K562 (cell line): ENCODE measurements at regions not wholly inside any gene's neighbourhood (a gene's known extent, or its start where the extent isn't known, plus 50 kb on each side); places are given as distances from the start of the nearest gene placed in this dataset.

Source experiments
- ATAC-seq: fragments of 200-7000 bp; cut with Tn5 transposase; 3 replicates; pipeline ENCODE4 v1.9.1; 2020; ENCODE audit warnings: moderate library complexity
- BruUV-seq: library from RNA; stranded (reverse); fragments of 400-500 nt; replicated peaks from 2 replicates; lab custom pipeline; 2021; lab: Mats Ljungman, UMichigan
- CTCF ChIA-PET: fragments of 300-600 bp; formaldehyde crosslinking; extraction: SDS; loops from one replicate; lab custom pipeline; 2021; ENCODE audit warnings: low intra/inter-chr PET ratio; lab: Yijun Ruan, JAX
- POLR2A ChIA-PET: fragments of 300-600, 350-650 bp; sonication (Branson Sonifier 250); formaldehyde crosslinking; extraction: SDS; loops from one replicate; lab custom pipeline; 2021; ENCODE audit warnings: antibody characterized with exemption, inconsistent platforms; lab: Yijun Ruan, JAX
- DNase-seq, 4 experiments: peaks; one replicate each; pipeline versions ENCODE4 v3.0.0 to v3.0.0-alpha.2; 2011 to 2018; ENCODE audit warnings: low spot score in 3 of 4, mixed read lengths in 3 of 4; ENCODE audit errors: extremely low read depth in 1 of 4
- FAIRE-seq: peaks from 2 replicates; lab custom pipeline; 2011; peaks lifted over from hg19 to GRCh38; lab: Jason Lieb, UNC
- H2AFZ ChIP-seq: 2 replicates; pipeline ENCODE4 v1.6.0; 2011; ENCODE audit warnings: low read depth, low read length, control low read depth, inconsistent platforms
- H3K27ac ChIP-seq: fragments of 200-600 bp; 3 replicates; pipeline ENCODE4 v1.8.0; 2011; ENCODE audit warnings: low read depth, mild to moderate bottlenecking, control low read depth, inconsistent platforms, low read length, moderate library complexity, mixed read lengths; ENCODE audit errors: extremely low read depth
- H3K27me3 ChIP-seq, 2 experiments: fragments of 300-600 bp in 1 of 2; 2 replicates in 1 of 2; 3 replicates in 1 of 2; pipeline versions ENCODE4 v1.6.0 to v1.8.0; 2011; ENCODE audit warnings: inconsistent platforms in 2 of 2, low read length in 2 of 2, mild to moderate bottlenecking in 1 of 2, mixed read lengths in 1 of 2, moderate library complexity in 1 of 2; ENCODE audit not compliant: control insufficient read depth in 2 of 2, insufficient read depth in 2 of 2
- H3K36me3 ChIP-seq: fragments of 300-600 bp; 3 replicates; pipeline ENCODE4 v1.8.0; 2011; ENCODE audit warnings: mild to moderate bottlenecking, low read length, inconsistent platforms; ENCODE audit not compliant: control insufficient read depth, insufficient read depth
- H3K4me1 ChIP-seq, 2 experiments: fragments of 200-600 bp in 1 of 2; replicated peaks in 1 of 2; 2 replicates in 1 of 2; 3 replicates in 1 of 2; pipeline versions ENCODE4 v1.5.1 to v1.8.0; 2011; ENCODE audit warnings: inconsistent platforms in 2 of 2, low read length in 2 of 2, mild to moderate bottlenecking in 1 of 2, mixed read lengths in 1 of 2, moderate library complexity in 1 of 2; ENCODE audit not compliant: control insufficient read depth in 2 of 2, insufficient read depth in 2 of 2
- H3K4me2 ChIP-seq: 2 replicates; pipeline ENCODE4 v1.6.1; 2011; ENCODE audit warnings: low read length, control low read depth, inconsistent platforms, mixed read lengths; ENCODE audit not compliant: insufficient read depth
- H3K4me3 ChIP-seq: fragments of 200-600 bp; sonication (generic), shearing (Covaris generic); 2 replicates; pipeline ENCODE4 v1.5.1; 2016; ENCODE audit warnings: control low read depth, inconsistent platforms
- H3K79me2 ChIP-seq: fragments of 200-600 bp; 3 replicates; pipeline ENCODE4 v1.8.0; 2011; ENCODE audit warnings: low read length, inconsistent platforms; ENCODE audit not compliant: control insufficient read depth, insufficient read depth
- H3K9ac ChIP-seq, 2 experiments: 2 replicates each; pipeline versions ENCODE4 v1.6.0 to v1.6.1; 2011; ENCODE audit warnings: low read depth in 2 of 2, low read length in 2 of 2, control low read depth in 1 of 2, inconsistent platforms in 1 of 2, mild to moderate bottlenecking in 1 of 2, mixed read lengths in 1 of 2; ENCODE audit not compliant: insufficient read depth in 1 of 2
- H3K9me1 ChIP-seq: one replicate; pipeline ENCODE4 v1.6.0; 2011; ENCODE audit warnings: inconsistent platforms, mild to moderate bottlenecking, low read length, moderate library complexity; ENCODE audit not compliant: control insufficient read depth, insufficient read depth
- H3K9me3 ChIP-seq: replicated peaks from 2 replicates; pipeline ENCODE4 v1.5.1; 2011; ENCODE audit warnings: low read depth, low read length, inconsistent platforms; ENCODE audit not compliant: control insufficient read depth, insufficient read depth
- H4K20me1 ChIP-seq: replicated peaks from 2 replicates; pipeline ENCODE4 v1.6.1; 2011; ENCODE audit warnings: low read length, inconsistent platforms, mixed read lengths; ENCODE audit not compliant: control insufficient read depth, insufficient read depth
- BRD9 ChIP-seq: fragments of 450-650 bp; IDR thresholded peaks from 2 replicates; pipeline ENCODE4 v1.6.1; 2018; ENCODE audit warnings: low read depth; ENCODE audit not compliant: partially characterized antibody
- CBX1 ChIP-seq: sonication (generic); IDR thresholded peaks from 2 replicates; pipeline ENCODE4 v1.6.1; 2016; ENCODE audit warnings: antibody characterized with exemption, low read depth, mild to moderate bottlenecking
- FOXP4 ChIP-seq: sonication (generic); formaldehyde crosslinking; IDR thresholded peaks from 2 replicates; pipeline ENCODE4 v1.8.0; 2022; ENCODE audit warnings: mild to moderate bottlenecking, missing genetic modification reagents, borderline replicate concordance
- HDAC3 ChIP-seq: fragments of 450-650 bp; IDR thresholded peaks from 2 replicates; pipeline ENCODE4 v1.6.1; 2018; ENCODE audit warnings: borderline replicate concordance, mild to moderate bottlenecking, moderate library complexity; ENCODE audit not compliant: partially characterized antibody
- HNRNPK ChIP-seq: fragments of 200-400 bp; formaldehyde crosslinking; IDR thresholded peaks from one replicate; pipeline ENCODE4 v1.6.1; 2018; ENCODE audit warnings: mild to moderate bottlenecking, low read depth, low read length; ENCODE audit not compliant: poor library complexity, severe bottlenecking
- HNRNPL ChIP-seq: fragments of 200-400 bp; formaldehyde crosslinking; IDR thresholded peaks from 2 replicates; pipeline ENCODE4 v1.6.1; 2017; ENCODE audit warnings: low read depth, mild to moderate bottlenecking, low read length
- TCF7L2 ChIP-seq: fragments of 150-350 bp; IDR thresholded peaks from 2 replicates; pipeline ENCODE4 v1.6.1; 2016; ENCODE audit warnings: low read depth, mild to moderate bottlenecking, low read length, moderate library complexity
- THAP7 ChIP-seq: fragments of 250-450 bp; sonication (Bioruptor Pico); IDR thresholded peaks from 2 replicates; pipeline ENCODE4 v1.5.0; 2021
- ZNF217 ChIP-seq: sonication (generic); formaldehyde crosslinking; IDR thresholded peaks from 2 replicates; pipeline ENCODE4 v1.8.0; 2022; ENCODE audit warnings: mild to moderate bottlenecking, missing genetic modification reagents
- ZNF764 ChIP-seq: fragments of 250-450 bp; sonication (Bioruptor Pico); IDR thresholded peaks from 2 replicates; pipeline ENCODE4 v1.4.0; 2020; ENCODE audit warnings: low read depth, mild to moderate bottlenecking, moderate library complexity
- WGBS: fragments of 100-300 bp; shearing (Covaris generic); methylation state at CpG from one replicate; pipeline ENCODE4 v1.1.6; 2016; ENCODE audit warnings: low coverage, mixed read lengths; ENCODE audit not compliant: insufficient coverage; ENCODE audit errors: missing lambda C conversion rate; 5-methylcytosine and 5-hydroxymethylcytosine counted together
- in situ Hi-C: fragments of 300-500 bp; cut with MboI; formaldehyde crosslinking; loops from 4 replicates; pipeline ENCODE4 v1.15.0; 2018; ENCODE audit warnings: inconsistent platforms, mixed read lengths
- intact Hi-C: fragments of 100-400 bp; cut with micrococcal nuclease; formaldehyde crosslinking; loops from 2 replicates; pipeline ENCODE4 v1.14.2; 2022

GRCh38 chr17:71192848-71193247 is 928.0 kb upstream of the SOX9 start:
- Histone ChIP-seq H3K4me3 (no peak overlapping the region), H3K4me1 (no peaks in the 10 kb centered on the region), H3K4me2 (no peak overlapping the region), H3K9me3 (peaks cover 3% of the 10 kb centered on the region; the same call in 1 of the 2 replicates), H3K9me1 (no peaks in the 10 kb centered on the region), H3K9ac (no peak overlapping the region), H4K20me1 (no peaks in the 10 kb centered on the region), H3K79me2 (no peaks in the 10 kb centered on the region), H3K27ac (no peak overlapping the region), H3K36me3 (no peaks in the 10 kb centered on the region), H3K27me3 (no peaks in the 10 kb centered on the region), H2AFZ (no peak overlapping the region)
- POLR2A ChIA-PET = no interaction called here
- FAIRE-seq (no peak), DNase-seq (no peak), ATAC-seq (no peak)
- no TSS peak for BruUV-seq
- CTCF ChIA-PET = no interaction called here
- TF ChIP-seq BRD9 (no peak), ZNF217 (CRISPR knock-in tag) (no peak), HNRNPK (no peak), HDAC3 (no peak), FOXP4 (no peak), THAP7 (CRISPR knock-in tag) (no peak), ZNF764 (no peak), HNRNPL (no peak), CBX1 (no peak), TCF7L2 (no peak)
- in situ Hi-C loops (no loop called here), intact Hi-C loops (no loop called here)
- 8% methylated on average over 2 of the region's 2 CpGs for WGBS
